C4-2B (cell line): ENCODE measurements at regions not wholly inside any gene's neighbourhood (a gene's known extent, or its start where the extent isn't known, plus 50 kb on each side); places are given as distances from the start of the nearest gene placed in this dataset.

ENCODE experiments used
- H3K27ac ChIP-seq: fragments of 450-650 bp; 2 replicates; pipeline ENCODE4 v1.5.1; 2017
- CTCF ChIP-seq: fragments of 450-650 bp; conservative IDR thresholded peaks from 2 replicates; pipeline ENCODE4 v1.5.1; 2017; ENCODE audit warnings: mild to moderate bottlenecking
- ZFX ChIP-seq: fragments of 450-650 bp; IDR thresholded peaks from 2 replicates; pipeline ENCODE4 v1.6.1; 2017

DNA sequence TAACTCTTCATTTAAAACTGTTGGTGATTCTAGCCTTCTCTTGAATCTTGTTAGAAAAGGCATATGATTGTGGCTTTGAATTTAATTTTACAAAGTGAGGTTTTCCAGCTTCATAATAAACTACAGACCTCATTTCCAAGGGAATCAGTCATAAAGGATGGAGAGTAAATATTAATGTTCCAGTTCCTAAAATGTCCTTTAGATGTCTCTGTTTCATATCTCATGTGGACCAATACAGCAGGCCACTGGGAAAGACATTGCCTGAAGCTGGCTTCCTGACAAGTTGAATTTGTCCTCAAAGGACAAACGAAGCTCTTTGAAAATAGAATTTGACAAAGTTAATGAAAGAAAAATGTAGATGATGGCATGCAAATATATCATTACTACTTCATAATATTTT, 125.4 kb downstream of the ZNF330 start:
- H3K27ac ChIP-seq: no peak overlapping the region
- TF ChIP-seq ZFX: no peak
- TF ChIP-seq CTCF: peak; percentile 66

DNA sequence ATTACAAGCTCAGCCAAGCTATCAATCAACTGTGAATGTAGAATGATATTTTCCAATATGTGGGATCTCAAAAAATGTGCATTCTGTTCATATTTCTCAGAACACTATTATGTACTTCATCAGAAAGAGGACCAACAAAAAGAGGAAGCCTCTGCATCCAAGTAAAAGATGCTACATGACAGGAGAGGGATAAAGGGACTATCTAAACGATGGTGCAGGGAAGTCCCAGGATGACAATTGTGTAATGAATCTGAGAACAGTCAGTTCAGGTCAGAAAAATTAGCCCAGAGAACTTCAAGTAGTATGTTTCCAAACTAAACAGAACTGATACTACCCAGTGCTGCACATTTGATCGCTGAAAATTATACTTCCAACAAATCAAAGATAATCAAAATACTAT, 127.0 kb downstream of the ZNF330 start:
- TF ChIP-seq CTCF (no peak), ZFX (no peak)
- H3K27ac ChIP-seq: no peak overlapping the region

GRCh38 chr4:141348125-141348524, 127.4 kb downstream of the ZNF330 start:
- H3K27ac ChIP-seq: no peak overlapping the region
- no peak for TF ChIP-seq ZFX

GRCh38 chr4:141348573-141348972, 127.9 kb downstream of the ZNF330 start:
- TF ChIP-seq ZFX: no peak
- TF ChIP-seq CTCF: no peak
- no peak overlapping the region for H3K27ac ChIP-seq

GRCh38 chr4:141349236-141349635, 128.5 kb downstream of the ZNF330 start:
- TF ChIP-seq ZFX: no peak
- TF ChIP-seq CTCF: no peak
- no peak overlapping the region for H3K27ac ChIP-seq

DNA sequence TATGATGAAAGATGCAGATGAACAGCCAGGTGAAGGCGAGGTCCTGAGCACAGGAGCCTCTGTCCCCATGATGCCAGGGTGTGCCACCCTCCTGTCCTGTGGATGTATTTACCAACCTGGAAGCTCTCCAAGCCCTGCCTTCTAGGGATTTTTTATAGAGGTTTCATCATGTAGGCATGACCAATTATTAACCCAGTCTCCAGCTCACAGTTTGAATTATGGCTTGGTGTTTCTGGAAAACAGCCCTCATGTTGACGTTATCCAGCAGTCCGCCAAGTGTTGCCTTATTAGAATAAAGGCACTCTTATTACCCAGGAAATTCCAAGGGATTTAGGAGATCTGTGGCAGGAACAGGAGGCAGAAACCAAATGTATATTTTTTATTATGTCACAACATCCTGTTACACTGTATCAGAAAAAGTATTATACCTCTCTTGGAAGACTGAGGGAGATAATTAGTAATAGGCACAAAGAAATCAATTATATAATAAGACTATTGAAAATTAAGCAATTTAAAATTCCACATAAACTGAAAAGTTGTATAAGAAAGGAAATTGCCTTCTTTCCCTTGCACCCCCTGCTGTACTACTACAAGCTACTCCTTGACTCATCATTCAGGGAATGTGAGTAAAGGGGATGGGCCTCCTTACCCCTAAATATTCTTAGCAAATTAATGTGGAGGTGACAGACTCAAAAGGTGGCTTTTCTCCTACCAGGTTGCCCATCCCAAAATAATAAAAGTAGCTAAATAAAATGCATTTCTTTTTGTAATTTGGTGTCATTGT, 129.6 kb downstream of the ZNF330 start:
- TF ChIP-seq ZFX (no peak), CTCF (no peak)
- H3K27ac ChIP-seq: no peak overlapping the region

DNA sequence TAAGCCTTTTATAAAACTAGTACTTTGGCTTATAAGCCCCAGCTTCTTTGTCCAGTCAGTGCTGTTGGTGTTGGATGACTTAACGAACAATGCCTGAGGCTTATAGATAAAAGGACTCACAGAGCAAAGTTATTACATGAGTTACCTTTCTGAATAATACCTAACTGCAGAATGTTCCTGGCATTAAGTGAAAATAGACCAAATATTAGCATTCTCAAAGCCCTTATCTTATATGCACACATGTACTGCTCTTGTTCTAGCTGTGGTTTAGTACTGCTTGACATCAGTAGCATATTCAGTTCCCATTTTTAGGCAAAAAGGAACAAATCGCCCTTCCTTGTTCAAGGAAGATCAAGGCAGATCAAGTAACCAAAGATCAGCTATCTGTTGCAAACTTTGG, 131.6 kb downstream of the ZNF330 start:
- no peak overlapping the region for H3K27ac ChIP-seq
- TF ChIP-seq ZFX: no peak
- TF ChIP-seq CTCF: no peak
